NCI-H128 (cell line): ENCODE measurements at regions not wholly inside any gene's neighbourhood (a gene's known extent, or its start where the extent isn't known, plus 50 kb on each side); places are given as distances from the start of the nearest gene placed in this dataset.
"Not testable (repeated sequence)": the region's sequence is repeated elsewhere in the genome, so short reads cannot be mapped to it uniquely, and the experiment has no call there.

Experiments used
- DNase-seq: peaks from one replicate; lab custom pipeline; 2025; ENCODE audit not compliant: unreplicated experiment; lab: John Stamatoyannopoulos, UW

GRCh38 chr2:239664216-239664810, 263.5 kb upstream of the HDAC4 start:
- DNase-seq: no peak

- DNase-seq: no peak
Observed at GRCh38 chr2:239663364-239663924, 262.6 kb upstream of the HDAC4 start.

GRCh38 chr2:239662413-239663120, 261.7 kb upstream of the HDAC4 start:
- DNase-seq: no peak

- DNase-seq: no peak
Observed at GRCh38 chr2:239661334-239662312, 260.8 kb upstream of the HDAC4 start.

GRCh38 chr2:239660390-239661230, 259.8 kb upstream of the HDAC4 start:
- no peak for DNase-seq

- DNase-seq: no peak
Observed at GRCh38 chr2:239657992-239658391, 257.2 kb upstream of the HDAC4 start.

- DNase-seq: no peak
Observed at GRCh38 chr2:239657236-239657635, 256.4 kb upstream of the HDAC4 start.

GRCh38 chr2:239654266-239654665, 253.4 kb upstream of the HDAC4 start:
- DNase-seq: no peak

- DNase-seq: no peak
Observed at GRCh38 chr2:239651859-239652258, 251.0 kb upstream of the HDAC4 start.

GRCh38 chr2:239650674-239651073, 249.9 kb upstream of the HDAC4 start:
- DNase-seq: no peak

- no peak for DNase-seq
Observed at GRCh38 chr2:239649309-239649708, 248.5 kb upstream of the HDAC4 start.

- no peak for DNase-seq
Observed at GRCh38 chr2:239648607-239649006, 247.8 kb upstream of the HDAC4 start.

GRCh38 chr2:239647052-239647819, 246.4 kb upstream of the HDAC4 start:
- DNase-seq: no peak

- no peak for DNase-seq
Observed at GRCh38 chr2:239646184-239646583, 245.4 kb upstream of the HDAC4 start.

- DNase-seq: not testable (repeated sequence)
Observed at GRCh38 chr2:239644594-239644993, 243.8 kb upstream of the HDAC4 start.

- no peak for DNase-seq
Observed at GRCh38 chr2:239644011-239644410, 243.2 kb upstream of the HDAC4 start.

GRCh38 chr2:239642406-239643004, 241.7 kb upstream of the HDAC4 start:
- DNase-seq: no peak

GRCh38 chr2:239641904-239642303, 241.1 kb upstream of the HDAC4 start:
- not testable (repeated sequence) for DNase-seq
